VCaP (cell line): ENCODE measurements at regions not wholly inside any gene's neighbourhood (a gene's known extent, or its start where the extent isn't known, plus 50 kb on each side); places are given as distances from the start of the nearest gene placed in this dataset.

Experiments
- H3K27ac ChIP-seq: fragments of 450-650 bp; 2 replicates; pipeline ENCODE4 v1.5.1; 2017
- TF ChIP-seq, protein P1 (sequence below): fragments of 450-650 bp; conservative IDR thresholded peaks from 2 replicates; pipeline ENCODE4 v1.5.1; 2017; ENCODE audit warnings: mild to moderate bottlenecking, moderate library complexity

DNA sequence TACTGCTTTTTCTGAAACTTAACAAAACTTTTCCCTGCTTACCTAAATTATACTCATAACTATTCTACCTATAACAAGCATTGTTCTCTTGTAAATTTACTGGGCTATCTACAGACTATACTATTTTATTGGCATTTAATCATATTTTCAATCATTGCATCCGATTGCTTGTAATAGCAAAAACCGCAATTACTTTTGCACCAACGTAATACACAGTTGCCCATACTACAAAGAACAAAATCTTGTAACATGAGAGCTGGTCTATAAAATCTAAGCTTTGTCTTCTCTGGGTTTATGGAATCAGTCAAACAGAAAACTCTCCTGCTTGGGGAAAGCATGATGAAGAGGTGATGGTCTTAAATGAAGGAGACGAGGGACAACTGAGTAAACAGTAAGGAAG is 463.4 kb upstream of the ST6GAL2 start:
- TF ChIP-seq, protein P1, sequence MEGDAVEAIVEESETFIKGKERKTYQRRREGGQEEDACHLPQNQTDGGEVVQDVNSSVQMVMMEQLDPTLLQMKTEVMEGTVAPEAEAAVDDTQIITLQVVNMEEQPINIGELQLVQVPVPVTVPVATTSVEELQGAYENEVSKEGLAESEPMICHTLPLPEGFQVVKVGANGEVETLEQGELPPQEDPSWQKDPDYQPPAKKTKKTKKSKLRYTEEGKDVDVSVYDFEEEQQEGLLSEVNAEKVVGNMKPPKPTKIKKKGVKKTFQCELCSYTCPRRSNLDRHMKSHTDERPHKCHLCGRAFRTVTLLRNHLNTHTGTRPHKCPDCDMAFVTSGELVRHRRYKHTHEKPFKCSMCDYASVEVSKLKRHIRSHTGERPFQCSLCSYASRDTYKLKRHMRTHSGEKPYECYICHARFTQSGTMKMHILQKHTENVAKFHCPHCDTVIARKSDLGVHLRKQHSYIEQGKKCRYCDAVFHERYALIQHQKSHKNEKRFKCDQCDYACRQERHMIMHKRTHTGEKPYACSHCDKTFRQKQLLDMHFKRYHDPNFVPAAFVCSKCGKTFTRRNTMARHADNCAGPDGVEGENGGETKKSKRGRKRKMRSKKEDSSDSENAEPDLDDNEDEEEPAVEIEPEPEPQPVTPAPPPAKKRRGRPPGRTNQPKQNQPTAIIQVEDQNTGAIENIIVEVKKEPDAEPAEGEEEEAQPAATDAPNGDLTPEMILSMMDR, result no peak
- H3K27ac ChIP-seq, result no peak overlapping the region

GRCh38 chr2:107354175-107354574 is 468.2 kb upstream of the ST6GAL2 start:
- H3K27ac ChIP-seq, result no peak overlapping the region
- TF ChIP-seq, protein P1, result no peak

- H3K27ac ChIP-seq, result no peak overlapping the region
- TF ChIP-seq, protein P1, result no peak
Measured at GRCh38 chr2:107358362-107358761, 468.3 kb upstream of the RGPD4 start.

GRCh38 chr2:107359021-107359420 is 467.7 kb upstream of the RGPD4 start:
- no peak overlapping the region for H3K27ac ChIP-seq
- TF ChIP-seq, protein P1, result no peak

- TF ChIP-seq, protein P1, result no peak
Measured at GRCh38 chr2:107361751-107362381, 464.8 kb upstream of the RGPD4 start.

DNA sequence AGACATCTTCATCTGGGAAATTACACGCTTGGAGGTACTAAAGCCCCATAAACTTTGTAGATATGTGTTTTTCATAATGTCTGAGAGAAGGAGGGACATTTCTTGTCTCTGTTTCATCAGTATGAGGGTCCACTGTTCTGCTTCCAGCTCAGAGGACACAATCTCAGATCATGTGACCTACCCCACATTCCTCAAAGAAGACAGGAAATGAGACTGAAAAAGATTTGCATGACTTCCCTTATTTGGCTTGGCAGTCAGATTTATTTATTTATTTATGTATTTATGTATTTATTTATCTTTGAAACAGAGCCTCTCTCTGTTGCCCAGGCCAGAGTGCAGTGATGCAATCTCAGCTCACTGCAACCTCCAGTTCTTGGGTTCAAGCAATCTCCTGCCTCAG is 463.7 kb upstream of the RGPD4 start:
- H3K27ac ChIP-seq, result no peak overlapping the region

More at GRCh38 chr2:107361751-107362381, 464.8 kb upstream of the RGPD4 start:
- no peak overlapping the region for H3K27ac ChIP-seq

GRCh38 chr2:107363806-107364205 is 462.9 kb upstream of the RGPD4 start:
- TF ChIP-seq, protein P1, result no peak

More for the DNA sequence above, 463.7 kb upstream of the RGPD4 start:
- TF ChIP-seq, protein P1, result no peak

More at GRCh38 chr2:107363806-107364205, 462.9 kb upstream of the RGPD4 start:
- H3K27ac ChIP-seq, result no peak overlapping the region
